Nephron progenitor cell (in vitro differentiated cells): ENCODE measurements at regions not wholly inside any gene's neighbourhood (a gene's known extent, or its start where the extent isn't known, plus 50 kb on each side); places are given as distances from the start of the nearest gene placed in this dataset.
"Not testable (repeated sequence)": the region's sequence is repeated elsewhere in the genome, so short reads cannot be mapped to it uniquely, and the experiment has no call there.

Source experiments
- DNase-seq: peaks from one replicate; pipeline ENCODE4 v3.0.0; 2021
- H3K27ac Mint-ChIP-seq: 2 replicates; pipeline ENCODE4 v1.8.0; 2021; ENCODE audit warnings: mild to moderate bottlenecking, moderate library complexity, mixed read lengths
- H3K27me3 Mint-ChIP-seq: 2 replicates; pipeline ENCODE4 v1.8.0; 2021; ENCODE audit warnings: mild to moderate bottlenecking, low read depth, mixed read lengths; ENCODE audit not compliant: poor library complexity
- H3K36me3 Mint-ChIP-seq: 2 replicates; pipeline ENCODE4 v1.8.0; 2021; ENCODE audit warnings: low read depth, mixed read lengths
- H3K4me1 Mint-ChIP-seq: 2 replicates; pipeline ENCODE4 v1.8.0; 2021; ENCODE audit warnings: mixed read lengths
- H3K4me3 Mint-ChIP-seq: 2 replicates; pipeline ENCODE4 v1.8.0; 2021; ENCODE audit warnings: mild to moderate bottlenecking, moderate library complexity, mixed read lengths
- H3K9me3 Mint-ChIP-seq: 2 replicates; pipeline ENCODE4 v1.8.0; 2021; ENCODE audit warnings: mild to moderate bottlenecking, moderate library complexity, mixed read lengths
- CTCF ChIP-seq: fragments of 200-600 bp; sonication (generic); IDR thresholded peaks from 2 replicates; pipeline ENCODE4 v1.5.0; 2021; ENCODE audit warnings: antibody characterized with exemption

- peaks cover 6% of the 10 kb centered on the region for H3K4me1 Mint-ChIP-seq
- H3K27ac Mint-ChIP-seq = no peak overlapping the region
- peaks cover 12% of the 10 kb centered on the region for H3K27me3 Mint-ChIP-seq
- DNase-seq = no peak
- H3K9me3 Mint-ChIP-seq = no peaks in the 10 kb centered on the region
- TF ChIP-seq CTCF = no peak
- H3K4me3 Mint-ChIP-seq = no peak overlapping the region
- no peaks in the 10 kb centered on the region for H3K36me3 Mint-ChIP-seq
Observed at GRCh38 chr2:65939687-65940086, 495.2 kb upstream of the MEIS1 start.

GRCh38 chr2:65937379-65938160 is 497.4 kb upstream of the MEIS1 start:
- DNase-seq = no peak
- H3K4me3 Mint-ChIP-seq = no peak overlapping the region
- H3K27ac Mint-ChIP-seq = no peak overlapping the region
- no peaks in the 10 kb centered on the region for H3K36me3 Mint-ChIP-seq
- no peaks in the 10 kb centered on the region for H3K9me3 Mint-ChIP-seq
- no peak for TF ChIP-seq CTCF
- no peaks in the 10 kb centered on the region for H3K4me1 Mint-ChIP-seq
- H3K27me3 Mint-ChIP-seq = peaks cover 9% of the 10 kb centered on the region

GRCh38 chr2:65934992-65935629 is 499.8 kb upstream of the MEIS1 start:
- Mint-ChIP-seq H3K4me3 (no peak overlapping the region), H3K9me3 (peaks cover 12% of the 10 kb centered on the region), H3K27ac (no peak overlapping the region), H3K27me3 (peaks cover 6% of the 10 kb centered on the region), H3K36me3 (peaks cover 10% of the 10 kb centered on the region), H3K4me1 (no peaks in the 10 kb centered on the region)
- TF ChIP-seq CTCF = no peak
- DNase-seq = no peak

GRCh38 chr2:65932571-65932970 is 500.2 kb upstream of the SPRED2 start:
- no peak for TF ChIP-seq CTCF
- Mint-ChIP-seq H3K27me3 (peaks cover 6% of the 10 kb centered on the region), H3K36me3 (peaks cover 20% of the 10 kb centered on the region), H3K27ac (no peak overlapping the region), H3K9me3 (peaks cover 28% of the 10 kb centered on the region), H3K4me1 (no peaks in the 10 kb centered on the region), H3K4me3 (no peak overlapping the region)
- DNase-seq = no peak

GRCh38 chr2:65931056-65931455 is 498.7 kb upstream of the SPRED2 start:
- Mint-ChIP-seq H3K4me1 (no peaks in the 10 kb centered on the region), H3K4me3 (no peak overlapping the region), H3K27me3 (no peaks in the 10 kb centered on the region), H3K27ac (no peak overlapping the region), H3K36me3 (peaks cover 20% of the 10 kb centered on the region), H3K9me3 (peaks cover 36% of the 10 kb centered on the region)
- no peak for TF ChIP-seq CTCF
- no peak for DNase-seq

- peaks cover 39% of the 10 kb centered on the region for H3K9me3 Mint-ChIP-seq
- H3K27me3 Mint-ChIP-seq = no peaks in the 10 kb centered on the region
- no peak overlapping the region for H3K4me3 Mint-ChIP-seq
- peaks cover 20% of the 10 kb centered on the region for H3K36me3 Mint-ChIP-seq
- H3K27ac Mint-ChIP-seq = no peak overlapping the region
- H3K4me1 Mint-ChIP-seq = no peaks in the 10 kb centered on the region
- no peak for TF ChIP-seq CTCF
- no peak for DNase-seq
Observed at GRCh38 chr2:65930259-65930658, 497.9 kb upstream of the SPRED2 start.

- not testable (repeated sequence) for DNase-seq, H3K27ac Mint-ChIP-seq, H3K4me3 Mint-ChIP-seq, H3K27me3 Mint-ChIP-seq, H3K4me1 Mint-ChIP-seq
- Mint-ChIP-seq H3K9me3 (peaks cover 40% of the 10 kb centered on the region), H3K36me3 (peaks cover 20% of the 10 kb centered on the region)
Observed at GRCh38 chr2:65929664-65930063, 497.3 kb upstream of the SPRED2 start.
